CD4-positive, alpha-beta T cell treated with Interleukin-6 for 4 hours (primary cell): ENCODE measurements at regions not wholly inside any gene's neighbourhood (a gene's known extent, or its start where the extent isn't known, plus 50 kb on each side); places are given as distances from the start of the nearest gene placed in this dataset.

Experiments
- DNase-seq: peaks from one replicate; pipeline ENCODE4 v3.0.0-alpha.2; 2020; ENCODE audit warnings: mixed read lengths

DNA sequence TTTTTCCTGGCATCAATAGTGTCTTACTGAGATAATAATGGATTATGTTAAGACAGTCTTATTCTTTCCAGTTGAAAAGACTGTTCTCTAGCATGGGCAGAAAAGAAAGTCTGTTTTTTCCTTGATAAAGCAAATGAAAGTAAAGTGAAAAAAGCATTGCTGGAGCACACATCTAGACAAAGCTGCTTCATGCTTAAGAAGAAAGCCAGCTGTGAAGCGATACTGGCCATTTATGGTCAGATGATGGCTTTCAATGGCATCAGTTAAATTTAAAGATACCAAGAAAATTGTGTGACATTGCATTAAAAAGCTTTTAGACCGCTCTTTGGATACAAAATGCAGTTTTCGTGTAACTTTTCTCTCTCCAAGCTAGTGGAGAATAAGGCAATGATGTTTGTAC, 242.1 kb upstream of the TRAM1L1 start:
- no peak for DNase-seq

DNA sequence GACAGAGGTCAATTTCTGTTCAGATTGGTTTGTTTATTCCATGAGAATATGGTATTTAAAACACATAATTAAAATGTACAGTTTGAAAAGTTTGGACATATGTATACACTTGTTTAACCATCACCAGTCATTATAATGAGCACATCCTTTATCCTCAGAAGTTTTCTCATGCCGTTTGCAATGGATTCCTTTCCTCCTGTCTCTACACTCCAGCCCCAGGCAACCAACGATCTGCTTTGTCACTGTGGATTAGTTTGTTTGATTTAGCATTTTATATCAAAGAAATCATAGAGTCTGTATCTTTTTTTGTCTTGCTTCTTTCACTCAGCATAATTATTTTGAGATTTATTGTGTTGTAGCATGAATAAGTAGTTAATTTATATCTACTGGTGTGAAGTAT, 243.0 kb upstream of the TRAM1L1 start:
- no peak for DNase-seq

DNA sequence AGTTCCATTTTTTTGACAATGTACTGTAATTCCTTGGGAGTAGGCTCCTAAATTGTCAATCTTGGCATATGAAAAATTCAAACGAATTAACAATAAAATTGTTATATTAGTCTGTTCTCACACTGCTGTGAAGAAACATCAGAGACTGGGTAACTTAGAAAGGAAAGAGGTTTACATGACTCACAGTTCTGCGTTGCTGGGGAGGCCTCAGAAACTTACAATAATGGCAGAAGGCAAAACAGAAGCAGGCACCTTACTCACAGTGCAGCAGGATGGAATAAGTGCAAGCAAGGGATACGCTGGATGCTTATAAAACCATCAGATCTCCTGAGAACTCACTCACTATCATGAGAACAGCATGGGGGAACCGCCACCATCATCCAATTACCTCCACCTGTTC, 246.4 kb upstream of the TRAM1L1 start:
- no peak for DNase-seq

DNA sequence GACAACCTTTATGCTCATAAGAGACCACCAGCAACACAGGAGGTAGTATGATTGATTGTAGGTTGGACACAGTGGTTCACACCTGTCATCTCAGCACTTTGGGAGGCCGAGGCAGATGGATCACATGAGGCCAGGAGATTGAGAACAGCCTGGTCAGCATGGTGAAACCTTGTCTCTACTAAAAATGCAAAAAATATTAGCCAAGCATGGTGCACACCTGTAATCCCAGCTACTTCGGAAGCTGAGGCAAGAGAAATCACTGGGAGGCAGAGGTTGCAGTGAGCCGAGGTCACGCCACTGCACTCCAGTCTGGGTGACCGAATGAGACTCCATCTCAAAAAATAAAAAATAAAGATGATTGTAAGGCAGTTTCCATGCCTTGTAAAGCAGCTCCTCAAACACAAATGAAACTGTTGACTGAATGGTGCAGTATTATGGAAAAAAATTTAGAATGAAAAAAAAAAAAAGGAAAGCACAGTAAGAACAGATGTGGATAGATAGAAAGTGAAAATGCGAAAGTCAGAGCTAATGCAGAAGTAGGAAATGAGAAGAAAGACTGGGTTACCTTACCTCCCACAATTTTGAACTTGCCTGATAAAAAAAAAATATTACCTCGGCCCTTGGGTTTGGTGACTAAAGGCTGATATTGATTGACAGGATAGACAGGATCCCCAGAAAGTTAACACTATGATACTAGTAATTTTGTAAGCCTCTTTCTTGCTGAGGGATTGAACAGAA, 249.2 kb upstream of the TRAM1L1 start:
- DNase-seq: no peak

DNA sequence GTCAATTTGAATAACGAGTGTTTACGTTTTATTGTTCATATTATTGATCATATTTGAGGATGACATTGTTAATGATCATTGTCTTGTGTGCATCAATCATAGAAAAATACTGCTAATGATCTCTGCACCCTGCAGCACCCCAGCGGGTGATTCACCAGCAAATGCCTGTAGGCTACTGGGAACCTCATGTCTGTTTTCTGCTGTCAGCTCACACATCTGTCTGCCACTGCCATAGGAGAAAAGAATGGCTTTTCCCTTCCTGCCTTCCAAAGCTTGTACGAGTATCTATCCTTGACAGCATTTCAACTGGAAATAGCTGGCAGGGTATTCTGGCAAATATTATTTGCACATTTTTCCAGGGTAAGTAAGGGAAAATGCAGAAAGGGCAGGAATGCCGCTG, 272.1 kb upstream of the TRAM1L1 start:
- no peak for DNase-seq

DNA sequence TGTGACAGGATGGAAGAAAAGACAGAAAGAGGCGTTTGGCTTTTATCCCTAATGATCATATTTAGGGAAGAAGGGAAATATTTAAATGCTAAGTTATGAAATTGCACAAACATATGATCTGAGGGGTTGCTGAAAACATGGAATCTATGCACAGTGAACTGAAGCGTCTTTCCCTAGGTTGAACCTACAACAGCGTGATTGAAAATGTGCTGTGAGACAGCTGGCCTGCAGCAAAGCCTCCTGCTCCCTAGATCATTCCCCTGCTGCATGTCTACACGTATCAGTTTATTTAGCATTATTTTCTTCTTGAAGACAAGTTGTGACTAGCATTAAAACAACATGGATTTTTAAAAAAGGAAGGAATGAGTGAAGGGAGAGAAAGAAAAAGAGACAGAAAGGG, 272.5 kb upstream of the TRAM1L1 start:
- no peak for DNase-seq

DNA sequence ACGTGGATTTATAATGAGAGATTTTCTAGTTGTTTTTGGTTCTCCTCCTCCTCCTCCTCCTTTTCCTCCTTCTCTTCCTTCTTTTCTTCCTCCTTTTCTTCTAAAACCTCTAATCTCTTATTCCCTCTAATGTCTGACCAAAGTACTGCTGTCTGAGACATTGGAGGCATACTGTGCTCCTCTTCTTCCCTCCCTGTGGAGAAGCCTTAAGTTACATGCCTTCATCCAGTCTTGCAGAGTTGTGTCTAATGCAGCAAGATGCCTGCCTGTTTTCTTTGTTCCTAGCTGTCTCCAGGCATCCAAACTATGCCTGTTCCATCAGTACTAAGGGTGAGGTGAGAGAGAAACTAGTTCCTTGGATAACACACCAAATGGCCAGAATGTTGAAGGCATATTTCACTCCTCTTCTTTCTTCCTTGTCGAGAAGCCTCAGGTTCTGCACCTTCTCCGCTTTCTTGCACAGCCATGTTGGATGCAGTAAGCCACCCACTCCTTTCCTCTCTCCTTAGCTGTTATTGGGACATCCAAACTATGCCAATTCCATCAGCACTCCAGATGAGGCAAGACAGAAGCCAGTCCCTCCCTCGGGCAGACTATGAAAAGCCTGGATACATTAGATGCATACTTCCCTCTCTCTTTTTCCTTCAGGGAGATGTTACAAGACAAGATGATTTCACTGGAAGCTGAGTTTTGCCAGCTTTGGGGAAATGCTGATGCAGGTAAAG, 285.7 kb upstream of the TRAM1L1 start:
- DNase-seq: no peak

DNA sequence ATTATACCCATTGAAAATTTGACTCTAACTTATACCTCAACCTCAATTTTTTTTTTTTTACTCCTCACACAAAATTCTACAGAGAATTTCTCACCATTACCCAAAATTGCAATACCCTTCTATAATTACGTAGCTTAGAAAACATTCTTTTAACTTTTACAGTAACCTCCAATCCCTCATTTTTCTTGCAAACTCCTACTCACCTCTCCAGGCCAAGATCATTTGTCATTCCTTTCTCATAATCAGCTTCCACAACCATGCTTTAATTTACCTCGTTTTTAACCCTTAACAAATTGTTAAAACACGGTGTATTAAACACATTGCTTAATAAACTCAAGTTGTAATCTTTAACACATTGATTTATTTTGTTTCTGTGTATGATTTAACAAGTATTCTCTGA, 289.7 kb upstream of the TRAM1L1 start:
- DNase-seq: no peak

DNA sequence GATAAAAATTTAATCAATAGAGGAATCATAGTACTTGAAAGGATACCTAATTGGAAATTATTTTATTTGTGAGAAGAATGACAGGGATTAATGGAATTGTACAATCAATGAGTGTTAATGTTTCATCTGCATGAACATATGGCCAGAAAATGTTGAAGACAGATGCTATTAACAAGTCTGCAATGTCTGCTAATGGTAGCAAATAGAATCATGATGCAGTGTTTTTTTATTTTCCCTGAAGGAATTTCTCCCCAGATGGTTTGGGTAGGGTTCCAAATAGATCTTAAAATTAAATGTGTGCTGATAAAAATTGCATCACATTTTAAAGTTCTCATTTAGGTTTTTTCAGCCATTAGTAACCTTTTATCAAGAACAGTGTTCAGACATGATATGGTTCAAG, 291.3 kb upstream of the TRAM1L1 start:
- no peak for DNase-seq

DNA sequence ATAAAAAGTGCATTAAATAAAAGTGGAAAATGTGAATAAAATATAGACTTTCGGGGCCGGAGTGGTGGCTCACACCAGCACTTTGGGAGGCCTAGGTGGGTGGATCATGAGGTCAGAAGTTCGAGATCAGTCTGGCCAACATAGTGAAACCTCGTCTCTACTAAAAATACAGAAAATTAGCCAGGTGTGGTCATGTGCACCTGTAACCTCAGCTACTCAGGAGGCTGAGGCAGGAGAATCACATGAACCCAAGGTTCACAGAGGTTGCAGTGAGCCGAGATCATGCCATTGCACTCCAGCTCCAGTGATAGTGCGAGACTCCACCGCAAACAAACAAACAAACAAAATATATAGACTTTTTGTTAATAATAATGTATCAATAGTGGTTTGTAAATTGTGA, 293.6 kb upstream of the TRAM1L1 start:
- DNase-seq: no peak

DNA sequence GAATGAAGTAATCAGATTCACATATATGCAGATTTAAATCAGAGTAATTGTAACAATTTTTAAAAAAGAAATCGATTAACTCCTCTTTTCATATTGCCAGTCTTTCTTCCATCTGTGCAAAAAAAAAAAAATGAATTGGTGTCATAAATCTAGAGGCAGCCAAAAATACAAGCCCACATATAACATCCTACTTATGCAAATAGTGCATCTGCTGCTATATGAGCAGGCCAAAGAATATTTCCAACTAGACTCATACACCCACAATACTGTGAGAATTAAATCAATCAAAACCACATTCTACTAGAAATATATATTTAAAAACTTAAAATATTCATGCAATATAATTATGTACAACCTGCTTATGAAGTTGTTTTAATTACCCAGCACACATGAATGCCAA, 298.1 kb upstream of the TRAM1L1 start:
- no peak for DNase-seq

DNA sequence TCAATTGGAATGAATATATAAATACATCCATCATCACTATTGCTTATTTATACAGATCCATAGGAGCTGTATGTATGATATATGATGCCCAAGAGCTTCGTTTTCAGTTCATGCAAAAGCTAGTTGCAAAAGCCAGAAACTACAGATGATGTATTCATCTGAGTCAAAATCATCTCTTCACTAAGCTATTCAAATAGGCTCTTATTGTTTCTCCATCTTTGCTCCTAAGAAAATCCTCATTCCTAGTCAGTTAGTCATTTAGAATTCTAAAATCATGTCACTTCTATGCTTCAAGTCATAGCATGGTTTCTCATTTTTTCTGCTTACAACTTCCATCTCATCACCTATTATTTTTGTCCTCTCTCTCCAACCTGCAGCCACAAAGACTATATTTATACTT, 300.1 kb upstream of the TRAM1L1 start:
- DNase-seq: no peak

DNA sequence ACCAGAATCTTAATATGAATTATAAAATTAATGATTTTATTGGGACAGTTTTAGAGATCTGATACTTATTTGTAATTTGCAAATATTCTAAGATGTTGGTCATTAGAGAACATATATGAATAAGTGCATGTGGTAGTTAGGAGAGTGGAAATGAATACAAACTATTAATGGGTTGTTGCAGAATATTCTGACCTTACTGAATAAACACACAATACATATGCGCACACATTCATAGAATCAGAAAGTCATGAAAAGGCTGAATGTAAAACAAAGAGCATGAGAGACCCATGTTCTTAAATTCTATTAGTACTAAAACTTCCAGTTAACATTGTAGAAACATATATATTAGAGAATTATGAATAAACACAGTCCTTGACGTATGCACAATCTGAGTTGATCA, 301.7 kb upstream of the TRAM1L1 start:
- no peak for DNase-seq

DNA sequence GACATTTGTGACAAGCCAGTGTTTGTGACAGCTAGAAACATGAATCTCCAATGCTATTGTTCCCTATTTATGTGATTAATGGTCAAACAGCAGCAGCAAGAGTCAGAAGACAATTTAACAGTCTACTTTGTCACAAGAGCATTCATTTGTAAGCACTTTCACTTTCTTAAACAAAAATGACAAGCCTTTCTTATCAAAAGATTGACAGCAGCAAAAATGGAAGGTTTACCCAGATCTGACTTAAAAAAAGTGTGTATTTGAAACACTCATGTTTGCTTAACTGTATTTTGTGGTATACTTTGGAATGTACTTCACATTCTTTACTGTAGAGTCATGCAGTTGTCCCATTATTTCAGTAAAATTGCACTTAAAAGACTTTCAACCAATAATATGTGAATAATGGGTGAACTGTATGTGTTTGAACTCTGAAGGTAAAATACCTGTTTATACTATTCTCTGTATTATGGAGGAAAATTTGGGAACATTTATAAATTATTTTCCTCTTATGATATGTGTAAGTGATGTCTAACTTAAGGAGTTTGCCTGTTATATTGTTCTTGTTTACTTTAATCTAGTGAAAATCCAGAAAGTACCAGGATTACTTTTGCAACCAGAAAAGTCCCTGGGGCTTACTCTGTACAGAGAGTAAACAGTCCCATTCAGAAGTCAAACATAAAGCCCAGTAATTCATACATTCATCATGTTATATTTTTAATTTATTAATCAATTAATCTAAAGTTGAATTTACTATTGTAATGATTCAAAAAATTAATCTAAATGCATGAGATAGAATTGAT, 314.9 kb upstream of the TRAM1L1 start:
- DNase-seq: no peak

DNA sequence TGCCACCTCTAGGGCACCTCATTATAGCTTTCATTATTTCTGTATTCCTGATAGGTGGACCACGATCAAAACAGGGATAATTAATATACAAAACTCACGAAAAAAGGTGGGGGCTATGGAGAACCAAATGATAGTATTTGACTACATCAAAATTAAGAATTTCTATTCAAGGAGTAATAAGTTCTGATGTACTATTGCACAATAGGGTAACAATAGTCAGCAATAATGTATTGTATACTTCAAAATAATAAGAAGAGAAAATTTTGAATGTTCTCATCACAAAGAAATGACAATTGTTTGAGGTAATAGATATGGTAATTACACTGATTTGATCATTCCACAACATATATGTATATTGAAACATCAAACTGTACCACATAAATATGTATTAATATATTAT, 327.3 kb upstream of the TRAM1L1 start:
- DNase-seq: no peak

DNA sequence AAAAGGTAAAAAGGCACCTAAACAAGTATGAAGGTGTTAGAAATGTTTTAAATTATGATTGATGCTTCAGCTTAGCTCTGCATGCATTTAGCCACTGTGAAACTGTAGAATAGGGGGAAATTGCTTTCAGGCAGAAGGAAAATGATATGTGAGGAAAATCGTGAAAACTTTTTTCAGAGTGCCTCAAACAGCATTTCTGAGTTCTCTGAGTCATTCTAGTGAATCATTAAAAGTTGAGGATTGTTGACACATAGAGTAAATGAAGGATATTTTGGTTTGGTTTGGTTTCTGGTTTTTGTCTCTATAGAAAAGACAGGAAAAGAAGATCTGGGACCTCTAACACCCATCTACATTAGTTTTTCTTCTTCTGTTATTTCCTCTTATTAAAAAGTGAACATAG, 332.5 kb upstream of the TRAM1L1 start:
- no peak for DNase-seq

DNA sequence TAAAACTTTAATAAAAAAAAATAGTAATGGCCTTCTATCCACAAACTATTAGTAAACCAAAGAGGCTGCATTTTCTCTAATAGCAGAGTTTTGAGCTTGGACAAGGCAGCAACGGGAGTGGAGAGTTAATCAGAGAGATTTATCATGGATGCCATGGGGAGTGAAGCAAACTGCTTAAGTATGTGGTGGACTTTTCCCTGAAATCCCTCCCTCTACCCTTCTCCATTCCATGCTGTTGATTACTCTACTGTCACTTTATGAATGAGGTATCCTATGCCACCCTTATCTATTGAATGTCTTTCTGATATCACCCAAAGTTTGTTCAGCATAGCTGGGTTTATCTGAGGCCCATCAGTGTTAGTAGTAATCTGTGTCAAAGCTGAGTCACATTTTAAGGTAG, 335.6 kb upstream of the TRAM1L1 start:
- DNase-seq: no peak

DNA sequence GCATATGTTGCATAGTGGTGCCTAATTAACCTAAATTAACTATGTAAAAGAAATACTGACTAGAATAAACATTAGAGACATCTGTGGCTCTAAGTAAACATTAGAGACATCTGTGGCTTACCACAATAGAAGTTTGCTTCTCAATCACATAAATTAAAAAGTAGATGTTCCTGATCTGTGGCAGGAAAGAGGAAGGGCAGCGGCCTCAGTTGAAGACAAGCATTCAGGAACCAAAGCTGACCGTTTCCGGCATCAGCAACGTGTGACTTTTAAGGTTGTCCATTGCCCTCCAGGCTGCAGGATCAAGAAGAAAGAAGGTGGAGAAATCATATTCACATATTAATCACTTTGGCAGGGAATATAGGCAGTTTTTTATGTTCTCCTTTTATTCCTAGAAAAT, 336.3 kb upstream of the TRAM1L1 start:
- no peak for DNase-seq

DNA sequence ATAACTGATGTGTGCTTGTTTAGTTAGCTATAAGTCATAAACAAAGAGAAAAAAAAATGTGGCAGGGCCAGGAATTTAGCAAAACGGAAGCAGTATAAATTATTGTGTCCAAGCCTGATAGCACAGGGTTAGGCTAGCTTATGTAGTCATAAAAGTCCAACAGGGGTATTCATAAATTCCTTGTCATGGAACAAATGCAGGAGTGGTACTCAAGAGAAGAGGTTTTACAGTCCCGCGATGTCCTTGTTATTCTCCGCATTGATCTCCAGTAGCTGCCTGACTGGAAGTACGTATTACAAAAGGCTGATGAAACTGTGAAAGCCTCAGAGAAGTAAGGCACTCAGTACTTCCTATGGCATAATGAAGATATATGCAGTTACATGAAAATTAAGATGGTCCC, 336.9 kb upstream of the TRAM1L1 start:
- DNase-seq: no peak

DNA sequence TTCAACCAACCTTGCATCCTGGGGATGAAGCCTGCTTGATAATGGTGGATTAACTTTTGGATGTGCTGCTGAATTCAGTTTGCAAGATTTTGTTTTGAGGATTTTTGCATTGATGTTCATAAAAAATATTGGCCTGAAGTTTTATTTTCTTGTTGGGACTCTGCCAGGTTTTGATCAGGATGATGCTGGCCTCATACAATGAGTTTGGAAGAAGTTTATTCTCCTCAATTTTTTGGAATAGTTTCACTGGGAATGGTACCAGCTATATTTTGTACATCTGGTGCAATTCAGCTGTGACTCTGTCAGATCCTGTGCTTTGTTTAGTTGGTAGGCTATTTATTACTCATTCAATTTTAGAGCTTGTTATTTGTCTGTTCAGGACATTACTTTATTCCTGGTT, 340.3 kb upstream of the TRAM1L1 start:
- no peak for DNase-seq

DNA sequence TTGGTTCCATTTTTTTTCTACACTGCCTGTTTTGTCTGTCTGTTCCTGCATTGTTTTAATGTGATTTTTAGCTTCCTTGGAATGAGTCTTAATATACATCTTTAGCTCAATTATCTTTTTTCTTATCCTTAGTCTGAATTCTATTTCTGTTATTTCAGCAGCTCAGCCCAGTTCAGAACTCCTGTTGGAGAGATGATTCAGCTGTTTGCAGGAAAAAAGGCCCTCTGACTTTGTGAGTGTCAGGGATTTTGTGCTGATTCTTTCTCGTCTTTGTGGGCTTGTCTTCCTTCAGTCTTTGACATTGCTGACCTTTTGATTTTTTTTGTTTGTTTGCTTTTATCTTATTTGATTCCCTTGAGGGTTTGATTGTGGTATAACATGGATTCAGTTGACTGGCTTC, 343.2 kb upstream of the TRAM1L1 start:
- DNase-seq: no peak

DNA sequence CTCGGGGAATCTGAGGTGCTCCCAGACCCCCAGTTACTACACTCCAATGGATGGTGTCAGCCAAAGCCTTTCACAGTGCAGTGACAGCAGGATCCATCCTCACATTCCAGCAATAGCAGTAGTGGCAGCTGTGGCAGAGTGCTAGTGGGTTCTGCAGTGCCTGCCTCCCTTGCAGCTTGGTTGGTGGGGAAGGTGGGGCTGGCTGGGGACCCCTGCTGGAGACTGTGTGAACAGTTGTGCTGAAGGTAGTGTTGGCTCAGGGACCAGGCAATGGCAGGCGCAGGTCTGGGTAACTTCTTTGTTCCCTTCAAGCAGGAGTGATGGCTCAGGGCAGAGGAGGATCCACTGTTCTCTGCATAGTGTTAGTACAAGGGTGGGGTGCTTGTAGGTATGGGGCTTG, 343.7 kb upstream of the TRAM1L1 start:
- DNase-seq: no peak

DNA sequence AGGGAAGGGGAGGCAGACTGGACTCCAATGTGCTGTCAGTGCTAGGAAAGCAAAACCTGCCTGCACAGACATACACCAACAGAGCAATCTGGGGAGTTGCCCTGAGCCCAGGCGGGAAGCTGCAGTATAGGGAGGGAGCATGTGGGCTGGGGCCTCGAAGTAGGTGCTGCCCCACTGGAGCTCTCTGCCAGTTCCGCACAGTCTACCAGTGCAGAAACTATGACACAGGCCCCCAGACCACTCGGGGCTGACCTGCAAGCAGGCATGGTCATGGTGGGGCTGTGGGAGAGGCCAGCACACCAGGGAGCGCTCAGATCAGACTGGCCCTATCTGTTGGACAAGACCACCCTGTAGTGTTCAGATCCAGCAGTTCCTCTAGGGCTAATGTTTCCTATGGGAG, 344.1 kb upstream of the TRAM1L1 start:
- no peak for DNase-seq

DNA sequence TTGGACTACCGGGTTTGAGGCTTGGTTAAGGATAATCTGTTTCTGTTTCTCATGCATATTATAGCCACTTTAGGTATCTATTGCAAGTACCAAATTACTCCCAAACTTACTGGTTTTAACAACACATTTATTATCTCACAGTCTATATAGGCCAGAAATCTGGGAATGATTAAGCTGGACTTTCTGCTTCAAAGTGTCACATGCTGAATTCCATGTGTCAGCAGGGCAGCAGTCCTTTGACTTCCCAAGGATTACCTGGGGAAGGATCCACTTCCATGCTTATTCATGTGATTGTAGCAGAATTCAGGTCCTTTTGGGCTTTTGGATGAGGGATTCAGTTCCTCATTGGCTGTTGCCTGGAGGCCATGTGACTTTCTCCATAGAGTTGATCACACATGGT, 349.0 kb upstream of the TRAM1L1 start:
- DNase-seq: no peak
